Mesothelial cell of epicardium (in vitro differentiated cells): ENCODE measurements at regions not wholly inside any gene's neighbourhood (a gene's known extent, or its start where the extent isn't known, plus 50 kb on each side); places are given as distances from the start of the nearest gene placed in this dataset.

ENCODE experiments used
- DNase-seq, 2 experiments: peaks; one replicate each; pipeline ENCODE4 v3.0.0; 2021; ENCODE audit warnings: low spot score in 2 of 2; ENCODE audit not compliant: unreplicated experiment in 2 of 2
- H3K27ac Mint-ChIP-seq: 2 replicates; pipeline ENCODE4 v1.8.0; 2021; ENCODE audit warnings: mixed read lengths
- H3K27me3 Mint-ChIP-seq: 2 replicates; pipeline ENCODE4 v1.8.0; 2021; ENCODE audit warnings: low read depth, mixed read lengths
- H3K36me3 Mint-ChIP-seq: 2 replicates; pipeline ENCODE4 v1.8.0; 2021; ENCODE audit warnings: mixed read lengths
- H3K4me1 Mint-ChIP-seq: 2 replicates; pipeline ENCODE4 v1.8.0; 2021; ENCODE audit warnings: mixed read lengths
- H3K4me3 Mint-ChIP-seq: 2 replicates; pipeline ENCODE4 v1.8.0; 2021; ENCODE audit warnings: mild to moderate bottlenecking, moderate library complexity, mixed read lengths
- H3K9me3 Mint-ChIP-seq: 2 replicates; pipeline ENCODE4 v1.8.0; 2021; ENCODE audit warnings: mixed read lengths
- TF ChIP-seq, protein P1 (sequence below): fragments of 200-600 bp; sonication (generic); IDR thresholded peaks from one replicate; pipeline ENCODE4 v1.5.0; 2021; ENCODE audit warnings: antibody characterized with exemption; ENCODE audit not compliant: unreplicated experiment

DNA sequence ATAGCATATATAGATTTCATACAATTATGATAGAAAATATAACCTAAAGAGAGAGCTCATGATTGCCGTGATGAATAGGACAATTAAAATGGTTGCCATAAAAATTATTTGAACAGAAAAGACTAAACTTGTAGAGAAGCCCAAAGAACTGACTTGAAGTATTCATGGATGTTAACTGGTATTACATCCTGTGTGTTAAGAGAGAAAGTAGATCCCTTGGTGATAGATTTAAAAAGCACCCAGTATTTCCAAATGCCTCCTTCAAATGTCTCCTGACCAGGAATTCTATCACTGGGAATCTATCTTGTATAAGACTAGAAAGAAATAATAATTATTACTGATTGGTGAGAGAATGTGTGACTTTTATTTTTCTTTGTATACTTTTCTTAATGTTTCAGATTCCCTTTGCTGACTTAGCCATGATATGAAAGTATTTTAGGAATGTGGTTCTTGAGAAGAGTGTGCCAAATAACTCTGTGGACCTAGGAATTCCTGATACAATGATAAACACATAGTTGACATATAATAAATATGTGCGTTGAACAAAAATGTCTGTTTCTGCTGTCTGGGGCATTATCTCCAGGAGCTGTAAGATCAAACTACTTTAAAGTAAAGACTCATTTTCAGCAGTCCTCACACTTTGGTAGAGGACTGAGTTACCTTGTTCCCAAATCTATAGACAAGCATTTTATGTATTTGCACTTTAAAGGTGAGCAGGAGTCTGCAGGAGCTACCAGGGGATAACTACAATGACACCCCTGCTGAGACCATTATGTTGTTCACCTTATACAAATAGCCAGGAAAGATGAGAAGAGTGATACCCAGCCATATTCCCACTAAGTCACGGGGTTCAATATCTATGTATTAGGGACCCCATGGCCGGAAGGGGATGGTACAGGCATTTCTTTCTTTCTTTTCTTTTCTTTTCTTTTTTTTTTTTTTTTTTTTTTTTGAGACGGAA lies 211.1 kb upstream of the TLE4 start:
- H3K9me3 Mint-ChIP-seq: no peaks in the 10 kb centered on the region
- DNase-seq: no peak
- H3K27me3 Mint-ChIP-seq: no peaks in the 10 kb centered on the region
- H3K27ac Mint-ChIP-seq: peak overlapping the region; percentile 81
- no peaks in the 10 kb centered on the region for H3K36me3 Mint-ChIP-seq
- H3K4me1 Mint-ChIP-seq: peaks cover 41% of the 10 kb centered on the region
- TF ChIP-seq, protein P1, sequence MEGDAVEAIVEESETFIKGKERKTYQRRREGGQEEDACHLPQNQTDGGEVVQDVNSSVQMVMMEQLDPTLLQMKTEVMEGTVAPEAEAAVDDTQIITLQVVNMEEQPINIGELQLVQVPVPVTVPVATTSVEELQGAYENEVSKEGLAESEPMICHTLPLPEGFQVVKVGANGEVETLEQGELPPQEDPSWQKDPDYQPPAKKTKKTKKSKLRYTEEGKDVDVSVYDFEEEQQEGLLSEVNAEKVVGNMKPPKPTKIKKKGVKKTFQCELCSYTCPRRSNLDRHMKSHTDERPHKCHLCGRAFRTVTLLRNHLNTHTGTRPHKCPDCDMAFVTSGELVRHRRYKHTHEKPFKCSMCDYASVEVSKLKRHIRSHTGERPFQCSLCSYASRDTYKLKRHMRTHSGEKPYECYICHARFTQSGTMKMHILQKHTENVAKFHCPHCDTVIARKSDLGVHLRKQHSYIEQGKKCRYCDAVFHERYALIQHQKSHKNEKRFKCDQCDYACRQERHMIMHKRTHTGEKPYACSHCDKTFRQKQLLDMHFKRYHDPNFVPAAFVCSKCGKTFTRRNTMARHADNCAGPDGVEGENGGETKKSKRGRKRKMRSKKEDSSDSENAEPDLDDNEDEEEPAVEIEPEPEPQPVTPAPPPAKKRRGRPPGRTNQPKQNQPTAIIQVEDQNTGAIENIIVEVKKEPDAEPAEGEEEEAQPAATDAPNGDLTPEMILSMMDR: no peak
- H3K4me3 Mint-ChIP-seq: no peak overlapping the region

DNA sequence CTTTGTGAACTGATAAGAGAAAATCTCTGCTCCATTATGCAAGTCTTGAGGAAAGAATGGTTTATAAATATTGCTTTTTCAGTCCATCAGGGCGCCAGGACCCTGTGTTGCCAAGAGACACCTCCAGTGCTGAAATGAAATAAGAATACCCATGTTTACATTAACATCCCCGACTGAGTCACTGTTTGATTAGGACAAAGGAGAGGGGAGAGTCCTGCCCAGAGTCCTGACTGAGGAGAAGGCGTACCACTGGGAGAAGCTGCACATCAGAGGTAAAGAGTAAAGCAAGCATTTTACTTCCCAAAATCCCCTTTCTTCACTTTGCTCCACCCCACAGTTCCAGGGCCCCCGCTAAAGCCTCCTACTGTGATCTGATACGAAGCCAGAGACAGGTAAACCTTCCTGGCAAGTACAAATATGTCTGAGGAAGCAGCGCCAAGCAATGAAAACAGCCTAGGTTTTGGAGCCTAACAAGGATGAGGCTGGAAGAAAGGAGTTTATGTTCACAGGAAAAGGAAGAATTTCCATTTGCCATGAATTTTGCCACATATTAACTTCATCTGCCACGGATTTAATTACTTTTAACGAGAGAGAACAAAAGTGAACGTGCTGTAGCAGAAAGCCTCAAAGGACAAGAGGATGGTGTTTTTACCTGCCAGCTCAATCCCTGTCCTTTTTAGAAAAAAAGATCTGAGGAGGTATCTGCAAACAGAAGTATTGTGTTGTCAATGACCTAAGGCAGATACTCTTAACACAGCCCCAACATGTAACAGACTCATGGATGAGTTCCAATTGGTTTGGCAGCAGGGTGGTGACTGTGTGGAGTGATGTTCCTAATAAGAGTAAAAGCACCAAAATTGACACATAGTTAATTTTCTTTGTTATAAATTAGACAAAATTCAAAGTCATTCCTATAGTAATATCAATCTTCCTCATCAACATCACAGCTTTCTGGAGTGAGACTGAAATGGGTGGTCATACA lies 209.4 kb upstream of the TLE4 start:
- peaks cover 37% of the 10 kb centered on the region for H3K4me1 Mint-ChIP-seq
- TF ChIP-seq, protein P1: no peak
- no peaks in the 10 kb centered on the region for H3K36me3 Mint-ChIP-seq
- H3K9me3 Mint-ChIP-seq: no peaks in the 10 kb centered on the region
- H3K4me3 Mint-ChIP-seq: no peak overlapping the region
- H3K27ac Mint-ChIP-seq: peak overlapping the region; percentile 7
- no peak for DNase-seq
- H3K27me3 Mint-ChIP-seq: no peaks in the 10 kb centered on the region

- H3K27ac Mint-ChIP-seq: no peak overlapping the region
- DNase-seq: no peak
- peaks cover 15% of the 10 kb centered on the region for H3K9me3 Mint-ChIP-seq
- H3K27me3 Mint-ChIP-seq: no peaks in the 10 kb centered on the region
- no peaks in the 10 kb centered on the region for H3K36me3 Mint-ChIP-seq
- peaks cover 8% of the 10 kb centered on the region for H3K4me1 Mint-ChIP-seq
- H3K4me3 Mint-ChIP-seq: no peak overlapping the region
- TF ChIP-seq, protein P1: no peak
Measured at GRCh38 chr9:79369676-79370075, 202.1 kb upstream of the TLE4 start.

GRCh38 chr9:79371301-79371700 lies 200.5 kb upstream of the TLE4 start:
- H3K36me3 Mint-ChIP-seq: no peaks in the 10 kb centered on the region
- no peaks in the 10 kb centered on the region for H3K27me3 Mint-ChIP-seq
- H3K9me3 Mint-ChIP-seq: peaks cover 15% of the 10 kb centered on the region
- H3K27ac Mint-ChIP-seq: no peak overlapping the region
- TF ChIP-seq, protein P1: no peak
- DNase-seq: no peak
- H3K4me3 Mint-ChIP-seq: no peak overlapping the region
- H3K4me1 Mint-ChIP-seq: peaks cover 8% of the 10 kb centered on the region

- DNase-seq: no peak
- no peaks in the 10 kb centered on the region for H3K27me3 Mint-ChIP-seq
- no peaks in the 10 kb centered on the region for H3K36me3 Mint-ChIP-seq
- H3K4me1 Mint-ChIP-seq: peaks cover 9% of the 10 kb centered on the region
- H3K4me3 Mint-ChIP-seq: no peak overlapping the region
- H3K27ac Mint-ChIP-seq: no peak overlapping the region
- H3K9me3 Mint-ChIP-seq: peaks cover 15% of the 10 kb centered on the region
- TF ChIP-seq, protein P1: no peak
Measured at GRCh38 chr9:79371948-79372555, 199.7 kb upstream of the TLE4 start.
